ENCODE measurements at regions not wholly inside any gene's neighbourhood (a gene's known extent, or its start where the extent isn't known, plus 50 kb on each side); places are given as distances from the start of the nearest gene placed in this dataset.

DNA sequence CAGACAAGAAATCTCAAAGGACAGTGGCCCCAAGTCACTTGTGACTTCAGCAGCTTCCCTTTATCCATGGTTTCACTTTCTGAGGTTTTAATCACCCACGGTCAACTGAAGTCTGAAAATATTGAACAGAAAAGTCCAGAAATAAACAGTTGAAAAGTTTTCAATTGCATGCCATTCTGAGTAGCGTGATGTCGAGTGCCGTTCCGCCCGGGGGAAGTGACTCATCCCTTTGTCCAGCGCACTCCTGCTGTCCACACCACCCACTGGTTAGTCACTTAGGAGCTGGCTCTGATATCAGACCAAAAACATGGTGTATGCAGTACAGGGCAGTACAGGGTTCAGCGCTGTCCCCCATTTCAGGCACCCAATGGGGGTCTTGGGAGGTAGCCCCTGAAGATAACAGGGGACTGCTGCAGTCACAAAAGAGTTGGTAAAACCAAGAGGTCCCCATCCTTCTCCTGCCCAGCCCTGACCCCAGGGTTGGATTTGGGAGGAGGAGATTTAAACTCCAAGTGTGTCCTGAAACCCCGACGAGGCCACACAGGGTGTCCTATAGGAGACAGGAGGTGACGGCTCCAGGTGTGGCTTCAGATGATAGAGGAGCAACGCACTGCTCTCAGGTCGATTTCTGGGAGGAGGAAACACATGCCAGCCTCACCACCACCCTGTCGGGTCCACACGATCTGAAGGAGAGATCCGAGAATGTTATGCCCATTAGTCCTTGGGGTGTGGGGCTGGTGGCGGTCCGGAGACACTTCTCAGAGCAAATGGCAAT is 390.1 kb downstream of the CTTN start:
- no peaks in the 10 kb centered on the region for H3K79me2 ChIP-seq (ENCODE audit: insufficient read depth, low read length)
- peak overlapping the region; percentile 46 for H3K4me2 ChIP-seq (ENCODE audit: insufficient read depth, low read length)
- H3K4me3 ChIP-seq (ENCODE audit: insufficient read depth, low read length): peak overlapping the region; percentile 2
- TF ChIP-seq, protein P1, sequence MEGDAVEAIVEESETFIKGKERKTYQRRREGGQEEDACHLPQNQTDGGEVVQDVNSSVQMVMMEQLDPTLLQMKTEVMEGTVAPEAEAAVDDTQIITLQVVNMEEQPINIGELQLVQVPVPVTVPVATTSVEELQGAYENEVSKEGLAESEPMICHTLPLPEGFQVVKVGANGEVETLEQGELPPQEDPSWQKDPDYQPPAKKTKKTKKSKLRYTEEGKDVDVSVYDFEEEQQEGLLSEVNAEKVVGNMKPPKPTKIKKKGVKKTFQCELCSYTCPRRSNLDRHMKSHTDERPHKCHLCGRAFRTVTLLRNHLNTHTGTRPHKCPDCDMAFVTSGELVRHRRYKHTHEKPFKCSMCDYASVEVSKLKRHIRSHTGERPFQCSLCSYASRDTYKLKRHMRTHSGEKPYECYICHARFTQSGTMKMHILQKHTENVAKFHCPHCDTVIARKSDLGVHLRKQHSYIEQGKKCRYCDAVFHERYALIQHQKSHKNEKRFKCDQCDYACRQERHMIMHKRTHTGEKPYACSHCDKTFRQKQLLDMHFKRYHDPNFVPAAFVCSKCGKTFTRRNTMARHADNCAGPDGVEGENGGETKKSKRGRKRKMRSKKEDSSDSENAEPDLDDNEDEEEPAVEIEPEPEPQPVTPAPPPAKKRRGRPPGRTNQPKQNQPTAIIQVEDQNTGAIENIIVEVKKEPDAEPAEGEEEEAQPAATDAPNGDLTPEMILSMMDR (IDR thresholded peaks at IDR 0.05; ENCODE audit: extremely low read depth, low read depth, low read length): no peak
- no peaks in the 10 kb centered on the region for H3K27me3 ChIP-seq (ENCODE audit: insufficient read depth, low read length)
- peaks cover 4% of the 10 kb centered on the region for H3K9me3 ChIP-seq (ENCODE audit: low read depth, low read length)
- peaks cover 14% of the 10 kb centered on the region for H3K4me1 ChIP-seq (ENCODE audit: insufficient read depth, low read length)
- peak overlapping the region; percentile 75 for H3K27ac ChIP-seq (ENCODE audit: low read depth, low read length)
- peak; percentile 98 for DNase-seq (ENCODE audit: insufficient read length, low spot score, missing footprints)
- H2AFZ ChIP-seq (ENCODE audit: low read length): peak overlapping the region; percentile 67
- no peaks in the 10 kb centered on the region for H3K36me3 ChIP-seq (ENCODE audit: insufficient read depth, low read length)
- no peaks in the 10 kb centered on the region for H4K20me1 ChIP-seq (ENCODE audit: insufficient read depth, low read length)

DNA sequence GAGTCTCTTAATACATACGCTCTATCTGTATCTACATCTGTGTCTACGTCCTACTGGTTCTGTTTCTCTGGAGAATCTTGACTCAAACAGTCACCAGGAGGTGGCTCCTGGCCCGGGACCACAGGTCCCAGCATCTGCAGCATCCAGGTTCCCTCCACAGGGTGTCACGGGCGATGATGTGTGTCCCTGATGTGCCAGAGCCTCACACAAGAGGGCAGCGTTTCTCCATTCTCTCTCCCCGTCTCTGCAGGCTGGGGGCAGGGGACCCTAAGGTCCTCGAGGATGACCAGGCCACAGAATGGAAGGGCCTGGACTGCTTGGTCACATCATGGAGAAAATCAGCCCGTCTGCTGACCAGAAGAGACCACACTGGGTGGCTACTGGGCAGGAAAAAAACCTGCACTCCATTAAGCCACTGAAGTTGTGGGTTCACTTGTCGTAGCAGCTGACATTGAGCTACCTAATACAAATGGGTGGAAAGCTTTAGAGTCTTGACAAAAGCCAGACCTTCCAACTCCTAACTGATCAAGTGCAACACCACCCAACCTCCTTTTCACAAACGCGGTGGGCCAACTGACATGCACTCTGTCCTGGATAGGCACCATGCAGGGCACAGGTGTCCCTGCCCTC is 392.5 kb downstream of the CTTN start:
- peak; percentile 29 for DNase-seq (ENCODE audit: insufficient read length, low spot score, missing footprints)
- peaks cover 4% of the 10 kb centered on the region for H3K9me3 ChIP-seq (ENCODE audit: low read depth, low read length)
- TF ChIP-seq, protein P1 (IDR thresholded peaks at IDR 0.05; ENCODE audit: extremely low read depth, low read depth, low read length): peak; percentile 36

DNA sequence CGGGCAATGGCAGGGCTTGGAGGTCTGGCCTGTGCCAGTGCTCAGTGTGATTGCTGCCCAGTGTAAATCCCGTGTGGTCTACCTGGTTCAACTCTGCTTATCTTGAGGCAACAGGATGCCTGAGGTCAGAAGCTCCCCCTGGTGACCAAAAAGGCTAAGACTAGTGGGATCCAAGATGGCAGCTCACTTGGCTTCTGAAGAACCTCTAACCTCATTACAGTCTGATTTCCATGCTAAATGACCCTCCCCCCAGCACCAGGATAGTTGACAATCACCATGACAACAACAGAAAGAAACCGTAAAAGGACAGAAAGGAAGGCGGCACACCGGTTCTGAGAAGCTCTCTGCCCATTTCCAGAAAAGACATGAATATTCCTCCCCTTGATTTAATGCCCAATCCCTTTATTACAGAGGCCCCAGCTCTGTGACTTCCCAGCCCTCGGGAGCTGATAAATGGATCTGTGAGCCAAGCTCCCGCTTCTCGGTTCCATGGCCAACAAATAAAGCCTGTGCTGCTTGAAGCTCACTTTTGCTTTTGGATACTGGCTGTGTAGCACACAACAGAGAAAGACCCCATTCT is 398.4 kb downstream of the CTTN start:
- Histone ChIP-seq H3K4me3 (ENCODE audit: insufficient read depth, low read length) (no peak overlapping the region), H3K4me2 (ENCODE audit: insufficient read depth, low read length) (no peak overlapping the region), H3K27ac (ENCODE audit: low read depth, low read length) (no peak overlapping the region), H4K20me1 (ENCODE audit: insufficient read depth, low read length) (no peaks in the 10 kb centered on the region), H3K79me2 (ENCODE audit: insufficient read depth, low read length) (no peaks in the 10 kb centered on the region), H3K4me1 (ENCODE audit: insufficient read depth, low read length) (peaks cover 6% of the 10 kb centered on the region), H2AFZ (ENCODE audit: low read length) (no peak overlapping the region), H3K27me3 (ENCODE audit: insufficient read depth, low read length) (no peaks in the 10 kb centered on the region), H3K9me3 (ENCODE audit: low read depth, low read length) (peaks cover 6% of the 10 kb centered on the region), H3K36me3 (ENCODE audit: insufficient read depth, low read length) (no peaks in the 10 kb centered on the region)
- peak; percentile 13 for DNase-seq (ENCODE audit: insufficient read length, low spot score, missing footprints)
- TF ChIP-seq, protein P1 (IDR thresholded peaks at IDR 0.05; ENCODE audit: extremely low read depth, low read depth, low read length): no peak

More for the DNA sequence above, 392.5 kb downstream of the CTTN start:
- Histone ChIP-seq H4K20me1 (ENCODE audit: insufficient read depth, low read length) (no peaks in the 10 kb centered on the region), H3K4me3 (ENCODE audit: insufficient read depth, low read length) (no peak overlapping the region), H3K27ac (ENCODE audit: low read depth, low read length) (no peak overlapping the region), H3K4me2 (ENCODE audit: insufficient read depth, low read length) (no peak overlapping the region), H3K4me1 (ENCODE audit: insufficient read depth, low read length) (peaks cover 14% of the 10 kb centered on the region), H3K36me3 (ENCODE audit: insufficient read depth, low read length) (no peaks in the 10 kb centered on the region), H3K27me3 (ENCODE audit: insufficient read depth, low read length) (no peaks in the 10 kb centered on the region), H2AFZ (ENCODE audit: low read length) (no peak overlapping the region), H3K79me2 (ENCODE audit: insufficient read depth, low read length) (no peaks in the 10 kb centered on the region)

DNA sequence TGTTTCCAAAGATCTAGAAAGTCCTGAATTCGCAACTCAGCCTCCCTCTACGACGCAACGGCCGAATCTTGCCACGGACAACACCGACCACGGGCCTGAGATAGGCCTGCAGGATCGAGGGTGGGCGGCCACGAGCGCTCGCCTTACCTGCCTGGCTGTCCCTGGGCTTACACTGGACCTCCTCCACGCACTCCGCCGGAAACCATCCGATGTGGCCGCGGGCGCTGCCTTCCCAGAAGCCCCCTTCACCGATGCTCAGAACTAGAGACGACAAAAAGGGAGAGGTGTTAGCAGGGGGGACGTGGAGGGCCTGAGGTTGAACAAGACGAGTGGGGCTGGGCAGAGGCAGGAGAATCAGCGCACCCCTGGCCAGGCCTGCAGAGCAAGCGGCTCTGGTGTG is 400.0 kb downstream of the CTTN start:
- TF ChIP-seq, protein P1 (IDR thresholded peaks at IDR 0.05; ENCODE audit: extremely low read depth, low read depth, low read length): no peak
- Histone ChIP-seq H3K4me2 (ENCODE audit: insufficient read depth, low read length) (no peak overlapping the region), H3K36me3 (ENCODE audit: insufficient read depth, low read length) (no peaks in the 10 kb centered on the region), H3K27ac (ENCODE audit: low read depth, low read length) (no peak overlapping the region), H4K20me1 (ENCODE audit: insufficient read depth, low read length) (no peaks in the 10 kb centered on the region), H3K79me2 (ENCODE audit: insufficient read depth, low read length) (no peaks in the 10 kb centered on the region), H3K27me3 (ENCODE audit: insufficient read depth, low read length) (no peaks in the 10 kb centered on the region), H3K4me1 (ENCODE audit: insufficient read depth, low read length) (peaks cover 6% of the 10 kb centered on the region), H3K9me3 (ENCODE audit: low read depth, low read length) (peaks cover 4% of the 10 kb centered on the region), H2AFZ (ENCODE audit: low read length) (no peak overlapping the region), H3K4me3 (ENCODE audit: insufficient read depth, low read length) (no peak overlapping the region)
- no peak for DNase-seq (ENCODE audit: insufficient read length, low spot score, missing footprints)

Data from osteoblast (primary cell).